ENCODE measurements at regions not wholly inside any gene's neighbourhood (a gene's known extent, or its start where the extent isn't known, plus 50 kb on each side); places are given as distances from the start of the nearest gene placed in this dataset.

- Mint-ChIP-seq H3K4me3 (no peak overlapping the region), H3K36me3 (no peaks in the 10 kb centered on the region), H3K27ac (no peak overlapping the region), H3K4me1 (peaks cover 17% of the 10 kb centered on the region), H3K9me3 (peaks cover 4% of the 10 kb centered on the region), H3K27me3 (ENCODE audit: insufficient read depth, low read depth) (peaks cover 2% of the 10 kb centered on the region)
- Histone ChIP-seq H3K36me3 (no peaks in the 10 kb centered on the region), H3K9me3 (ENCODE audit: low read depth) (no peaks in the 10 kb centered on the region), H3K27me3 (no peaks in the 10 kb centered on the region), H3K79me2 (ENCODE audit: low read depth) (no peaks in the 10 kb centered on the region), H2AFZ (replicated peaks) (no peak overlapping the region), H3K4me3 (no peak overlapping the region), H4K20me1 (ENCODE audit: low read depth) (no peaks in the 10 kb centered on the region), H3K27ac (no peak overlapping the region), H3F3A (ENCODE audit: low read depth) (no peaks in the 10 kb centered on the region), H3K4me2 (no peak overlapping the region), H3K4me1 (no peaks in the 10 kb centered on the region), H3K9ac (no peak overlapping the region)
- DNase-seq (ENCODE audit: low spot score): no peak
- TF ChIP-seq EZH2phosphoT487 (IDR thresholded peaks at IDR 0.05) (no peak), EZH2 (IDR thresholded peaks at IDR 0.05) (no peak)
- TF ChIP-seq, protein P1, sequence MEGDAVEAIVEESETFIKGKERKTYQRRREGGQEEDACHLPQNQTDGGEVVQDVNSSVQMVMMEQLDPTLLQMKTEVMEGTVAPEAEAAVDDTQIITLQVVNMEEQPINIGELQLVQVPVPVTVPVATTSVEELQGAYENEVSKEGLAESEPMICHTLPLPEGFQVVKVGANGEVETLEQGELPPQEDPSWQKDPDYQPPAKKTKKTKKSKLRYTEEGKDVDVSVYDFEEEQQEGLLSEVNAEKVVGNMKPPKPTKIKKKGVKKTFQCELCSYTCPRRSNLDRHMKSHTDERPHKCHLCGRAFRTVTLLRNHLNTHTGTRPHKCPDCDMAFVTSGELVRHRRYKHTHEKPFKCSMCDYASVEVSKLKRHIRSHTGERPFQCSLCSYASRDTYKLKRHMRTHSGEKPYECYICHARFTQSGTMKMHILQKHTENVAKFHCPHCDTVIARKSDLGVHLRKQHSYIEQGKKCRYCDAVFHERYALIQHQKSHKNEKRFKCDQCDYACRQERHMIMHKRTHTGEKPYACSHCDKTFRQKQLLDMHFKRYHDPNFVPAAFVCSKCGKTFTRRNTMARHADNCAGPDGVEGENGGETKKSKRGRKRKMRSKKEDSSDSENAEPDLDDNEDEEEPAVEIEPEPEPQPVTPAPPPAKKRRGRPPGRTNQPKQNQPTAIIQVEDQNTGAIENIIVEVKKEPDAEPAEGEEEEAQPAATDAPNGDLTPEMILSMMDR (IDR thresholded peaks at IDR 0.05): no peak
These were observed 126.2 kb upstream of the SYNPR start for GRCh38 chr3:63151897-63152296.

- no peaks in the 10 kb centered on the region for H4K20me1 ChIP-seq (ENCODE audit: low read depth)
- Mint-ChIP-seq H3K27me3 (ENCODE audit: insufficient read depth, low read depth) (peaks cover 4% of the 10 kb centered on the region), H3K27ac (no peak overlapping the region), H3K4me3 (no peak overlapping the region), H3K4me1 (no peaks in the 10 kb centered on the region), H3K36me3 (no peaks in the 10 kb centered on the region), H3K9me3 (peaks cover 6% of the 10 kb centered on the region)
- no peak overlapping the region for H2AFZ ChIP-seq (replicated peaks)
- H3K79me2 ChIP-seq (ENCODE audit: low read depth): no peaks in the 10 kb centered on the region
- no peaks in the 10 kb centered on the region for H3K27me3 ChIP-seq
- no peak for DNase-seq (ENCODE audit: low spot score)
- H3K9ac ChIP-seq: no peak overlapping the region
- no peaks in the 10 kb centered on the region for H3K4me1 ChIP-seq
- H3K4me3 ChIP-seq: no peak overlapping the region
- no peaks in the 10 kb centered on the region for H3K36me3 ChIP-seq
- H3K4me2 ChIP-seq: no peak overlapping the region
- no peak for TF ChIP-seq EZH2phosphoT487 (IDR thresholded peaks at IDR 0.05)
- TF ChIP-seq, protein P1 (IDR thresholded peaks at IDR 0.05): no peak
- TF ChIP-seq EZH2 (IDR thresholded peaks at IDR 0.05): no peak
- H3F3A ChIP-seq (ENCODE audit: low read depth): no peaks in the 10 kb centered on the region
- no peak overlapping the region for H3K27ac ChIP-seq
- no peaks in the 10 kb centered on the region for H3K9me3 ChIP-seq (ENCODE audit: low read depth)
These were observed 118.3 kb upstream of the SYNPR start for GRCh38 chr3:63159764-63160163.

GRCh38 chr3:63167113-63167512 is 111.0 kb upstream of the SYNPR start:
- Histone ChIP-seq H3K27me3 (no peaks in the 10 kb centered on the region), H3K4me3 (no peak overlapping the region), H3K9me3 (ENCODE audit: low read depth) (no peaks in the 10 kb centered on the region), H3K4me2 (peak overlapping the region; percentile 11), H4K20me1 (ENCODE audit: low read depth) (no peaks in the 10 kb centered on the region), H3K27ac (no peak overlapping the region), H2AFZ (replicated peaks) (peak overlapping the region; percentile 60), H3K9ac (no peak overlapping the region), H3F3A (ENCODE audit: low read depth) (no peaks in the 10 kb centered on the region), H3K4me1 (peaks cover 7% of the 10 kb centered on the region), H3K79me2 (ENCODE audit: low read depth) (no peaks in the 10 kb centered on the region), H3K36me3 (no peaks in the 10 kb centered on the region)
- H3K27ac Mint-ChIP-seq: no peak overlapping the region
- TF ChIP-seq EZH2 (IDR thresholded peaks at IDR 0.05): no peak
- no peak for TF ChIP-seq EZH2phosphoT487 (IDR thresholded peaks at IDR 0.05)
- TF ChIP-seq, protein P1 (IDR thresholded peaks at IDR 0.05): no peak
- peaks cover 11% of the 10 kb centered on the region for H3K4me1 Mint-ChIP-seq
- H3K4me3 Mint-ChIP-seq: no peak overlapping the region
- DNase-seq (ENCODE audit: low spot score): peak; percentile 15
- H3K36me3 Mint-ChIP-seq: no peaks in the 10 kb centered on the region
- peaks cover 2% of the 10 kb centered on the region for H3K27me3 Mint-ChIP-seq (ENCODE audit: insufficient read depth, low read depth)
- H3K9me3 Mint-ChIP-seq: peaks cover 2% of the 10 kb centered on the region

All from neural progenitor cell (in vitro differentiated cells).